Endothelial cell of umbilical vein (primary cell): ENCODE measurements at regions not wholly inside any gene's neighbourhood (a gene's known extent, or its start where the extent isn't known, plus 50 kb on each side); places are given as distances from the start of the nearest gene placed in this dataset.

Experiments used
- BruUV-seq: library from RNA; stranded (reverse); fragments of 400-500 nt; replicated peaks from 2 replicates; lab custom pipeline; 2021; lab: Mats Ljungman, UMichigan
- CTCF ChIA-PET: fragments of 300-600, 350-600 bp; sonication (Branson Sonifier 250); formaldehyde crosslinking; loops from one replicate; lab custom pipeline; 2021; ENCODE audit warnings: antibody characterized with exemption, inconsistent platforms; lab: Charles Lee
- POLR2A ChIA-PET: fragments of 300-600, 350-600 bp; sonication (Branson Sonifier 250); formaldehyde crosslinking; loops from one replicate; lab custom pipeline; 2021; ENCODE audit warnings: antibody characterized with exemption, inconsistent platforms; lab: Charles Lee
- DNase-seq: peaks from one replicate; pipeline ENCODE4 v3.0.0-alpha.2; 2011; ENCODE audit warnings: low read depth, low spot score
- FAIRE-seq: peaks from 2 replicates; lab custom pipeline; 2011; peaks lifted over from hg19 to GRCh38; lab: Jason Lieb, UNC
- H2AFZ ChIP-seq: 2 replicates; pipeline ENCODE4 v1.6.0; 2012; ENCODE audit warnings: low read depth, low read length, control low read depth, inconsistent platforms
- H3K27ac ChIP-seq: 2 replicates; pipeline ENCODE4 v1.5.1; 2011; ENCODE audit warnings: low read depth, mild to moderate bottlenecking, control low read depth, low read length, moderate library complexity; ENCODE audit not compliant: insufficient read depth
- H3K27me3 ChIP-seq, 2 experiments: 2 replicates each; pipeline versions ENCODE4 v1.6.0 to v1.6.1; 2011; ENCODE audit warnings: low read length in 2 of 2, mixed read lengths in 1 of 2; ENCODE audit not compliant: control insufficient read depth in 2 of 2, insufficient read depth in 2 of 2
- H3K36me3 ChIP-seq, 2 experiments: 2 replicates in 1 of 2; 3 replicates in 1 of 2; pipeline ENCODE4 v1.5.1; 2011; ENCODE audit warnings: low read length in 2 of 2, mild to moderate bottlenecking in 1 of 2, moderate library complexity in 1 of 2; ENCODE audit not compliant: control insufficient read depth in 2 of 2, insufficient read depth in 2 of 2; ENCODE audit errors: extremely low read depth in 1 of 2
- H3K4me1 ChIP-seq: 3 replicates; pipeline ENCODE4 v1.5.1; 2011; ENCODE audit warnings: mild to moderate bottlenecking, low read length; ENCODE audit not compliant: control insufficient read depth, insufficient read depth; ENCODE audit errors: extremely low read depth
- H3K4me2 ChIP-seq: 2 replicates; pipeline ENCODE4 v1.6.1; 2011; ENCODE audit warnings: low read length, control low read depth, mixed read lengths; ENCODE audit not compliant: insufficient read depth
- H3K4me3 ChIP-seq, 3 experiments: fragments of 200-600 bp in 1 of 3; sonication (generic), shearing (Covaris generic) in 1 of 3; replicated peaks in 1 of 3; 2 replicates each; pipeline ENCODE4 v1.5.1; 2011 to 2016; ENCODE audit warnings: control low read depth in 3 of 3, low read length in 3 of 3, mild to moderate bottlenecking in 2 of 3, inconsistent platforms in 1 of 3, low read depth in 1 of 3, moderate library complexity in 1 of 3; ENCODE audit not compliant: insufficient read depth in 1 of 3
- H3K79me2 ChIP-seq: 2 replicates; pipeline ENCODE4 v1.6.0; 2012; ENCODE audit warnings: low read length, inconsistent platforms; ENCODE audit not compliant: control insufficient read depth, insufficient read depth
- H3K9ac ChIP-seq: replicated peaks from 2 replicates; pipeline ENCODE3; 2011; ENCODE audit warnings: low read length, control low read depth; ENCODE audit not compliant: insufficient read depth; ENCODE audit errors: extremely low read depth
- H3K9me1 ChIP-seq: replicated peaks from 3 replicates; pipeline ENCODE4 v1.6.0; 2011; ENCODE audit warnings: mild to moderate bottlenecking, low read length; ENCODE audit not compliant: control insufficient read depth, insufficient read depth; ENCODE audit errors: extremely low read depth
- H3K9me3 ChIP-seq: replicated peaks from 2 replicates; pipeline ENCODE4 v1.5.1; 2012; ENCODE audit warnings: low read length, inconsistent platforms; ENCODE audit not compliant: control insufficient read depth, insufficient read depth
- H4K20me1 ChIP-seq: replicated peaks from 2 replicates; pipeline ENCODE3; 2011; ENCODE audit warnings: mild to moderate bottlenecking, low read length; ENCODE audit not compliant: control insufficient read depth, insufficient read depth; ENCODE audit errors: extremely low read depth
- EZH2 ChIP-seq: IDR thresholded peaks from 2 replicates; pipeline ENCODE4 v1.6.1; 2012; ENCODE audit warnings: borderline replicate concordance, low read depth, mild to moderate bottlenecking, moderate library complexity, low read length, inconsistent platforms; ENCODE audit not compliant: severe bottlenecking
- FOS ChIP-seq: IDR thresholded peaks from 2 replicates; pipeline ENCODE4 v1.6.1; 2011; ENCODE audit warnings: mild to moderate bottlenecking, low read length, moderate library complexity, borderline replicate concordance; ENCODE audit not compliant: insufficient read depth
- GATA2 ChIP-seq: IDR thresholded peaks from 2 replicates; pipeline ENCODE4 v1.7.0; 2011; ENCODE audit warnings: low read depth, mild to moderate bottlenecking, moderate library complexity, mixed read lengths, low read length; ENCODE audit not compliant: insufficient read length, insufficient read depth
- JUN ChIP-seq: IDR thresholded peaks from 2 replicates; pipeline ENCODE4 v1.6.1; 2011; ENCODE audit warnings: borderline replicate concordance, low read depth; ENCODE audit not compliant: insufficient read length, insufficient read depth
- MYC ChIP-seq: IDR thresholded peaks from one replicate; pipeline ENCODE4 v1.6.1; 2011; ENCODE audit warnings: mild to moderate bottlenecking, low read depth, low read length
- POLR2A ChIP-seq: IDR thresholded peaks from 2 replicates; pipeline ENCODE4 v1.6.1; 2012; ENCODE audit warnings: low read depth, mild to moderate bottlenecking, control low read depth, low read length
- POLR2AphosphoS5 ChIP-seq: IDR thresholded peaks from 2 replicates; pipeline ENCODE4 v1.6.1; 2012; ENCODE audit warnings: low read depth, mild to moderate bottlenecking, control low read depth, low read length, moderate library complexity; ENCODE audit not compliant: insufficient read depth
- dilution Hi-C: fragments of 300-500 bp; cut with MboI; formaldehyde crosslinking; loops from one replicate; pipeline ENCODE4 v1.15.0; 2019; ENCODE audit warnings: low sequenced_read_pairs; ENCODE audit not compliant: extremely low pct_ligation_motif_present
- intact Hi-C: fragments of 100-400 bp; cut with micrococcal nuclease; formaldehyde crosslinking; loops from one replicate; pipeline ENCODE4 v1.10.0; 2022
- TF ChIP-seq, protein P1 (sequence below), 2 donors: IDR thresholded peaks; 1 replicate in 1 of 2; 2 replicates in 1 of 2; pipeline ENCODE4 v1.5.1; 2011; ENCODE audit warnings: low read length in 2 of 2, mild to moderate bottlenecking in 2 of 2, moderate library complexity in 2 of 2, control low read depth in 1 of 2, inconsistent platforms in 1 of 2, low read depth in 1 of 2; ENCODE audit not compliant: insufficient read depth in 1 of 2; ENCODE audit errors: extremely low read depth in 1 of 2
- TF ChIP-seq, protein P2 (sequence below): IDR thresholded peaks from 2 replicates; pipeline ENCODE4 v1.6.1; 2011; ENCODE audit not compliant: insufficient read depth, insufficient read length

DNA sequence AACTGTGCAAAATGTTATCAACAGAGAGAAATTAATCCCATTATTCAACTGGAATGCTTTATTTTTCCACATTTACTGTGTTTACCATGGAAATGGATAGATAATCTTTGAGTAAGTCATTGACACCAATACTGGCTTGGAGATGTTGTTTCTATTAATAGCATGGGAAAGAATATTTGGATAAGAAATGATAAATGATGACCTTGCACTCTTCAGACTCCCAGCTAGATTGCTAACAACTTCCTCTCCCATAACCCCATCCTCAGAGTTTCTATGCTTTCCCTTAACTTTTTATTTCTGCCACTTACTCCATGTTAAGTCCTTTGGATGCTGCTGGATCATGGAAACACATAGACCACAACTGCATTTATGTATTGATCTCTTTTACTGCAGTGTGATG is 182.5 kb downstream of the FNDC1 start:
- H3K9ac ChIP-seq = no peak overlapping the region
- H3K4me3 ChIP-seq = no peak overlapping the region
- POLR2A ChIA-PET = no interaction called here
- TF ChIP-seq JUN (no peak), POLR2A (no peak), POLR2AphosphoS5 (no peak), EZH2 (no peak), MYC (no peak), GATA2 (no peak), FOS (no peak)
- TF ChIP-seq, protein P1, sequence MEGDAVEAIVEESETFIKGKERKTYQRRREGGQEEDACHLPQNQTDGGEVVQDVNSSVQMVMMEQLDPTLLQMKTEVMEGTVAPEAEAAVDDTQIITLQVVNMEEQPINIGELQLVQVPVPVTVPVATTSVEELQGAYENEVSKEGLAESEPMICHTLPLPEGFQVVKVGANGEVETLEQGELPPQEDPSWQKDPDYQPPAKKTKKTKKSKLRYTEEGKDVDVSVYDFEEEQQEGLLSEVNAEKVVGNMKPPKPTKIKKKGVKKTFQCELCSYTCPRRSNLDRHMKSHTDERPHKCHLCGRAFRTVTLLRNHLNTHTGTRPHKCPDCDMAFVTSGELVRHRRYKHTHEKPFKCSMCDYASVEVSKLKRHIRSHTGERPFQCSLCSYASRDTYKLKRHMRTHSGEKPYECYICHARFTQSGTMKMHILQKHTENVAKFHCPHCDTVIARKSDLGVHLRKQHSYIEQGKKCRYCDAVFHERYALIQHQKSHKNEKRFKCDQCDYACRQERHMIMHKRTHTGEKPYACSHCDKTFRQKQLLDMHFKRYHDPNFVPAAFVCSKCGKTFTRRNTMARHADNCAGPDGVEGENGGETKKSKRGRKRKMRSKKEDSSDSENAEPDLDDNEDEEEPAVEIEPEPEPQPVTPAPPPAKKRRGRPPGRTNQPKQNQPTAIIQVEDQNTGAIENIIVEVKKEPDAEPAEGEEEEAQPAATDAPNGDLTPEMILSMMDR (IDR thresholded peaks at IDR 0.05; ENCODE audit: extremely low read depth in 1 of 2, insufficient read depth in 1 of 2, low read depth in 1 of 2, low read length in 2 of 2) = no peak
- TF ChIP-seq, protein P2, sequence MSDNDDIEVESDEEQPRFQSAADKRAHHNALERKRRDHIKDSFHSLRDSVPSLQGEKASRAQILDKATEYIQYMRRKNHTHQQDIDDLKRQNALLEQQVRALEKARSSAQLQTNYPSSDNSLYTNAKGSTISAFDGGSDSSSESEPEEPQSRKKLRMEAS = no peak
- no peak overlapping the region for H3K4me2 ChIP-seq
- no peaks in the 10 kb centered on the region for H3K79me2 ChIP-seq
- intact Hi-C loops (no loop called here), dilution Hi-C loops (no loop called here)
- H3K36me3 ChIP-seq = no peaks in the 10 kb centered on the region
- no peaks in the 10 kb centered on the region for H4K20me1 ChIP-seq
- no peaks in the 10 kb centered on the region for H3K9me1 ChIP-seq
- BruUV-seq = no TSS peak
- no peak overlapping the region for H2AFZ ChIP-seq
- H3K9me3 ChIP-seq = peaks cover 10% of the 10 kb centered on the region
- no peaks in the 10 kb centered on the region for H3K4me1 ChIP-seq
- H3K27me3 ChIP-seq = no peaks in the 10 kb centered on the region
- FAIRE-seq (no peak), DNase-seq (no peak)
- H3K27ac ChIP-seq = no peak overlapping the region
- CTCF ChIA-PET = no interaction called here
